ENCODE measurements at regions not wholly inside any gene's neighbourhood (a gene's known extent, or its start where the extent isn't known, plus 50 kb on each side); places are given as distances from the start of the nearest gene placed in this dataset.
"Not testable (repeated sequence)": the region's sequence is repeated elsewhere in the genome, so short reads cannot be mapped to it uniquely, and the experiment has no call there.

GRCh38 chr12:46983959-46984841, 95.2 kb upstream of the PCED1B start:
- WGBS, 5 donors = 47 to 55% (median 50%) methylated on average over 7 of the region's 7 CpGs
- H3K27me3 ChIP-seq = no peaks in the 10 kb centered on the region
- H3K4me3 ChIP-seq = no peak overlapping the region
- no peak overlapping the region for H3K27ac ChIP-seq
- no peaks in the 10 kb centered on the region for H3K36me3 ChIP-seq
- intact Hi-C loops (cut with DNase I; ENCODE audit: low total_unique reads) = no loop called here
- DNase-seq = peak in 1 of 2 donors; percentile 54
- H3K9me3 ChIP-seq = no peaks in the 10 kb centered on the region
- TF ChIP-seq CTCF (IDR thresholded peaks at IDR 0.05) (peak in 4 of 7 experiments; percentile 49 to 59 (median 56)), POLR2AphosphoS5 (IDR thresholded peaks at IDR 0.05) (no peak)
- H3K4me1 ChIP-seq = no peaks in the 10 kb centered on the region

GRCh38 chr12:46985816-46986215, 93.6 kb upstream of the PCED1B start:
- Histone ChIP-seq H3K4me3 (no peak overlapping the region), H3K27me3 (no peaks in the 10 kb centered on the region), H3K4me1 (no peaks in the 10 kb centered on the region), H3K36me3 (no peaks in the 10 kb centered on the region), H3K9me3 (peaks cover 0 to 13% (median 9%) of the 10 kb centered on the region in 4 donors), H3K27ac (no peak overlapping the region)
- intact Hi-C loops (cut with DNase I; ENCODE audit: low total_unique reads) = no loop called here
- TF ChIP-seq EP300 (IDR thresholded peaks at IDR 0.05) (no peak), CTCF (IDR thresholded peaks at IDR 0.05) (no peak), POLR2A (IDR thresholded peaks at IDR 0.05) (no peak), POLR2AphosphoS5 (IDR thresholded peaks at IDR 0.05) (no peak)
- no peak for DNase-seq

GRCh38 chr12:46988122-46988521, 91.3 kb upstream of the PCED1B start:
- DNase-seq; intact Hi-C loops (cut with DNase I; ENCODE audit: low total_unique reads); H3K27ac ChIP-seq; H3K27me3 ChIP-seq; H3K4me1 ChIP-seq; H3K4me3 ChIP-seq; H3K36me3 ChIP-seq: not testable (repeated sequence)
- 48 to 74% (median 54%) methylated on average over 1 of the region's 1 CpG for WGBS, 5 donors
- peaks cover 0 to 32% (median 20%) of the 10 kb centered on the region in 4 donors for H3K9me3 ChIP-seq

GRCh38 chr12:46990211-46990610, 89.2 kb upstream of the PCED1B start:
- Histone ChIP-seq H3K36me3 (no peaks in the 10 kb centered on the region), H3K4me3 (no peak overlapping the region), H3K27me3 (no peaks in the 10 kb centered on the region), H3K27ac (no peak overlapping the region), H3K9me3 (peaks cover 0 to 32% (median 20%) of the 10 kb centered on the region in 4 donors), H3K4me1 (no peaks in the 10 kb centered on the region)
- 60 to 83% (median 75%) methylated on average over 1 of the region's 1 CpG for WGBS, 5 donors
- no peak for TF ChIP-seq CTCF (IDR thresholded peaks at IDR 0.05)
- no peak for TF ChIP-seq EP300 (IDR thresholded peaks at IDR 0.05)
- no peak for TF ChIP-seq POLR2A (IDR thresholded peaks at IDR 0.05)
- TF ChIP-seq POLR2AphosphoS5 (IDR thresholded peaks at IDR 0.05) = no peak
- DNase-seq = no peak
- intact Hi-C loops (cut with DNase I; ENCODE audit: low total_unique reads) = no loop called here

GRCh38 chr12:46992051-46992450, 87.4 kb upstream of the PCED1B start:
- H3K27me3 ChIP-seq; DNase-seq; H3K4me1 ChIP-seq; intact Hi-C loops (cut with DNase I; ENCODE audit: low total_unique reads); H3K27ac ChIP-seq; H3K36me3 ChIP-seq; H3K4me3 ChIP-seq: not testable (repeated sequence)
- WGBS, 5 donors = 80 to 88% (median 86%) methylated on average over 5 to 6 of the region's 6 CpGs
- H3K9me3 ChIP-seq = peaks cover 0 to 32% (median 22%) of the 10 kb centered on the region in 4 donors

Data from stomach (tissue), 8 donors.